ENCODE measurements at regions not wholly inside any gene's neighbourhood (a gene's known extent, or its start where the extent isn't known, plus 50 kb on each side); places are given as distances from the start of the nearest gene placed in this dataset.

DNA sequence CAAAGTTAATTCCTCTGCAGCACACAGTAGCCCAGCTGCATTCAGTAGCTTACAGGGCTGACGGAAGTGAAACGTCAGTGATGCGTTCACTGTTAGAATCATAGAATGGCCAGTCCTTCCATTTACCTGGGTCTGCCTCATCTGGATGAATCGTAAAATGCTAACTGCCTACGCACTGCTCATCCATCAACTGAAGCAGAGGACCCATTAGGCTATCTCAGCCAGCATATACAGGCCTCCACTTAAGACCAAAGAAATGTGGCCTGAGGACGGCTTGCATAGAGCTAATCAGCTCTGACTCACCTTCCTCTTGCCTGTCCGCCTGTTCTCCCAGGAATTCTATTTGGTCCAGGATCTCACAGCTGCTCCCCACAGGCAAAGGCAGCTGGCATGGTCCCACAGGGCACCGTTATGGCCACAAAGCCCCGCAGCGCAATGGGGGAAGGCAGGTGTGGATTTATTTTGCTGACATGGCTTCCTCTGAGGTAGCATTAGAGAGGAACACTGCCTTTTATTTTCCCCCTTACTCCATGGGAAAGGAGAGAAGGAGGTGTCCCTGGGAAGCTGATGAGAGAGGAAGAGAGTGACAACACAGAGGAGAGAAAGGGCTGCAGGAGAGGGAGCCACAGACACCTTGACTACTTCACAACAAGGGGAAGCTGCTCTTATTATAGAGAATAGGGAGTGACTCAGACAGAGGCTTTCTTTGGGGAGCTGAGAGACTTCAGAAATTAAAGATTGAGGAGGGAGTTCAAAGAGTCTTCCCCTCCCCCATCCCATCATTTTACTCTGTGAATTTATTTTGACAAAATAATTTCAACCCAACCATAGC is 177.6 kb downstream of the HHIPL2 start:
- no peak for DNase-seq
- H3K36me3 ChIP-seq, result no peaks in the 10 kb centered on the region
- H3K9ac ChIP-seq (ENCODE audit: low read depth in 2 of 2, low read length in 2 of 2), result no peak overlapping the region
- H3K4me3 ChIP-seq, result no peak overlapping the region
- no peaks in the 10 kb centered on the region for H3K4me1 ChIP-seq
- no peaks in the 10 kb centered on the region for H3K9me3 ChIP-seq
- intact Hi-C loops (cut with DNase I), result no loop called here
- TF ChIP-seq, protein P1, sequence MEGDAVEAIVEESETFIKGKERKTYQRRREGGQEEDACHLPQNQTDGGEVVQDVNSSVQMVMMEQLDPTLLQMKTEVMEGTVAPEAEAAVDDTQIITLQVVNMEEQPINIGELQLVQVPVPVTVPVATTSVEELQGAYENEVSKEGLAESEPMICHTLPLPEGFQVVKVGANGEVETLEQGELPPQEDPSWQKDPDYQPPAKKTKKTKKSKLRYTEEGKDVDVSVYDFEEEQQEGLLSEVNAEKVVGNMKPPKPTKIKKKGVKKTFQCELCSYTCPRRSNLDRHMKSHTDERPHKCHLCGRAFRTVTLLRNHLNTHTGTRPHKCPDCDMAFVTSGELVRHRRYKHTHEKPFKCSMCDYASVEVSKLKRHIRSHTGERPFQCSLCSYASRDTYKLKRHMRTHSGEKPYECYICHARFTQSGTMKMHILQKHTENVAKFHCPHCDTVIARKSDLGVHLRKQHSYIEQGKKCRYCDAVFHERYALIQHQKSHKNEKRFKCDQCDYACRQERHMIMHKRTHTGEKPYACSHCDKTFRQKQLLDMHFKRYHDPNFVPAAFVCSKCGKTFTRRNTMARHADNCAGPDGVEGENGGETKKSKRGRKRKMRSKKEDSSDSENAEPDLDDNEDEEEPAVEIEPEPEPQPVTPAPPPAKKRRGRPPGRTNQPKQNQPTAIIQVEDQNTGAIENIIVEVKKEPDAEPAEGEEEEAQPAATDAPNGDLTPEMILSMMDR (IDR thresholded peaks at IDR 0.05), result no peak
- H3K27ac ChIP-seq, result no peak overlapping the region
- H3K27me3 ChIP-seq, result no peaks in the 10 kb centered on the region

DNA sequence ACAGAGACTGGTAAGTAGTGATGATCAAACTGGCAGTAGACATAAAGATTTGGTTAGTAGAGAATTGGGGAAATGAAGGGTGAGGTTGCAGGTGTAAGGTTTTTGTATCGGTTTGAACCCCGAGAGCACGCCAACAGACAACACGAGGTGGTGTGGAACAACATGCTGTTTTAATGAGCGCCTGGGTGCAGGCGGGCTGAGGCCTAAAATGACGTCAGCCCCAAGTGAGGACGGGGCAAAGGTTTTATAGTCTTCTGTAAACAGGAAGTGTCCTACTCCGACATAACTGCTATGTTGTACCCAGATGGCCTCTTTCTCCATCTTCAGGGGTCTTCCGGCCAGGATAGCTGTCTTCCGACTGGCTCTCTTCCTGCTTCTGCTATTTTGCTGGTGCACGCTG is 178.8 kb downstream of the HHIPL2 start:
- intact Hi-C loops (cut with DNase I), result no loop called here
- TF ChIP-seq, protein P1 (IDR thresholded peaks at IDR 0.05), result no peak
- DNase-seq, result no peak
- no peaks in the 10 kb centered on the region for H3K36me3 ChIP-seq
- no peak overlapping the region for H3K4me3 ChIP-seq
- no peaks in the 10 kb centered on the region for H3K27me3 ChIP-seq
- H3K4me1 ChIP-seq, result no peaks in the 10 kb centered on the region
- no peak overlapping the region for H3K9ac ChIP-seq (ENCODE audit: low read depth in 2 of 2, low read length in 2 of 2)
- no peaks in the 10 kb centered on the region for H3K9me3 ChIP-seq
- no peak overlapping the region for H3K27ac ChIP-seq

- H3K9ac ChIP-seq (ENCODE audit: low read depth in 2 of 2, low read length in 2 of 2), result no peak overlapping the region
- intact Hi-C loops (cut with DNase I), result no loop called here
- H3K27me3 ChIP-seq, result no peaks in the 10 kb centered on the region
Observed at GRCh38 chr1:222358100-222358499, 189.8 kb downstream of the HHIPL2 start.

DNA sequence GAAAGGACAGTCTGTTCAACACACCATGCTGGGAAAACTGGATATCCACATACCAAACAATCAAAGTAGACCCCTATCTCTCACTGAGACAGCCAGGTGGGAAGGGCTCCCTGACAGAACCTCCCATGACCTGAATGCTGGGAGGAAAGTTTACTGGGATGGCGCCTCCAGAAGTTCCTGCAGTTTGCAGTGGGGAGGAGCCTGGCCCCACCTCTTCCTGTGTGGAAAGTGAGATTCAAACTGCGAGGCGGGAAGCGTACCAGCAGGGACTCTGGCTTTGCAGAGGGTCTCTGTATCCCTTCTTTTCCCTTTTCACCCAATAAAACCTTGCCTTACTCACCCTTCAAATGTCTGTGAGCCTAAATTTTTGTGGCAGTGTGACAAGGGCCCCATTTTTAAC is 190.7 kb downstream of the HHIPL2 start:
- Histone ChIP-seq H3K36me3 (no peaks in the 10 kb centered on the region), H3K27me3 (no peaks in the 10 kb centered on the region), H3K9ac (ENCODE audit: low read depth in 2 of 2, low read length in 2 of 2) (no peak overlapping the region), H3K27ac (no peak overlapping the region), H3K9me3 (no peaks in the 10 kb centered on the region), H3K4me3 (no peak overlapping the region), H3K4me1 (no peaks in the 10 kb centered on the region)
- no peak for DNase-seq
- intact Hi-C loops (cut with DNase I), result no loop called here
- TF ChIP-seq, protein P1 (IDR thresholded peaks at IDR 0.05), result no peak

More at GRCh38 chr1:222358100-222358499, 189.8 kb downstream of the HHIPL2 start:
- DNase-seq, result no peak
- Histone ChIP-seq H3K36me3 (no peaks in the 10 kb centered on the region), H3K4me3 (no peak overlapping the region), H3K9me3 (no peaks in the 10 kb centered on the region), H3K27ac (no peak overlapping the region), H3K4me1 (no peaks in the 10 kb centered on the region)
- TF ChIP-seq, protein P1 (IDR thresholded peaks at IDR 0.05), result no peak

DNA sequence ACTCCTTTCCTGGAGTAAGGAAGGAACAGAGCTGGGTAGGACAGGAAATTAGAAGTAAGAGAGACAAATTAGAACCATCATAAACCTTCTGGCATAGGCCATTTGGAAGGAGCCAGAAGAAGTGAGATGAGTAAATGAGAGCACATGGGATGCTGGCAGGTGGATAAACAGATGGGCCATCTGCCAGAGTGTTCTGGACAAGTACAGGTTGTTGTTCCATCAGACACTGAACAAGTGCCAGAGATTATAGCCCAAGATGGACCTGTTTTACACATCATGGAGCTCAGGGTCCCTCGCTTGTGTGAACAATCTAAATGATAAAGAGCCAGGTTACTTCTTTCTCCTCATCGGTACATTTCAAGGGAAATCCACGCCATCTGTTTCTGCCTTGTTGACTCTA is 200.3 kb downstream of the HHIPL2 start:
- intact Hi-C loops (cut with DNase I), result no loop called here
- TF ChIP-seq, protein P1 (IDR thresholded peaks at IDR 0.05), result no peak
- no peak overlapping the region for H3K4me3 ChIP-seq
- H3K27ac ChIP-seq, result no peak overlapping the region
- no peaks in the 10 kb centered on the region for H3K36me3 ChIP-seq
- H3K9ac ChIP-seq (ENCODE audit: low read depth in 2 of 2, low read length in 2 of 2), result no peak overlapping the region
- H3K9me3 ChIP-seq, result no peaks in the 10 kb centered on the region
- no peak for DNase-seq
- H3K4me1 ChIP-seq, result no peaks in the 10 kb centered on the region
- H3K27me3 ChIP-seq, result no peaks in the 10 kb centered on the region
